GM19397 (cell line): ENCODE measurements at regions not wholly inside any gene's neighbourhood (a gene's known extent, or its start where the extent isn't known, plus 50 kb on each side); places are given as distances from the start of the nearest gene placed in this dataset.

Experiments used
- ATAC-seq: cut with Tn5 transposase; IDR thresholded peaks from one replicate; pipeline ENCODE4 v1.9.1; 2021; ENCODE audit warnings: mild to moderate bottlenecking, moderate library complexity; ENCODE audit not compliant: unreplicated experiment

- no peak for ATAC-seq
Measured at GRCh38 chr1:200319148-200319547, 90.7 kb downstream of the ZNF281 start.

- ATAC-seq, result no peak
Measured at GRCh38 chr1:200317236-200317635, 92.6 kb downstream of the ZNF281 start.

GRCh38 chr1:200316148-200316803, 93.6 kb downstream of the ZNF281 start:
- ATAC-seq, result no peak

GRCh38 chr1:200314085-200314750, 95.6 kb downstream of the ZNF281 start:
- no peak for ATAC-seq

- no peak for ATAC-seq
Measured at GRCh38 chr1:200311256-200311655, 98.6 kb downstream of the ZNF281 start.

DNA sequence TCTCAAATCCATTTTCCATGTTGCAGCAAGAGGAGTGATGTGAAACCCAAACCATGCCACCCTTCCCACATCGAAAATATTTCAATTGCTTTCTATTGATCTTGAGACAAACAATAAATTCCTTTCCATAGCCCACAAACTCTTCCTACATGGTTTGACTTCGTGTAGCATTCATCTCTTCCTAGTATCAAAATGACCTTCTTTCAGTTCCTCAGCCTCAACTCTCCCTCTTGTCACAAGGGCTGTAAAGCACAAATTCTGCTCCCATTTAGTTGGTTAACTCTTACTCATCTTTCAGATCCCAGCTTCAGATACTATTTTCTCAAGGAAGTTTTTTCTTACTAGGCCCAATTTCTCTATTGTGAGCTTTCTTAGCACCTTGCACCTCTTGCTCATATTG, 99.0 kb downstream of the ZNF281 start:
- ATAC-seq, result no peak

- no peak for ATAC-seq
Measured at GRCh38 chr1:200307755-200308066, 102.1 kb downstream of the ZNF281 start.

DNA sequence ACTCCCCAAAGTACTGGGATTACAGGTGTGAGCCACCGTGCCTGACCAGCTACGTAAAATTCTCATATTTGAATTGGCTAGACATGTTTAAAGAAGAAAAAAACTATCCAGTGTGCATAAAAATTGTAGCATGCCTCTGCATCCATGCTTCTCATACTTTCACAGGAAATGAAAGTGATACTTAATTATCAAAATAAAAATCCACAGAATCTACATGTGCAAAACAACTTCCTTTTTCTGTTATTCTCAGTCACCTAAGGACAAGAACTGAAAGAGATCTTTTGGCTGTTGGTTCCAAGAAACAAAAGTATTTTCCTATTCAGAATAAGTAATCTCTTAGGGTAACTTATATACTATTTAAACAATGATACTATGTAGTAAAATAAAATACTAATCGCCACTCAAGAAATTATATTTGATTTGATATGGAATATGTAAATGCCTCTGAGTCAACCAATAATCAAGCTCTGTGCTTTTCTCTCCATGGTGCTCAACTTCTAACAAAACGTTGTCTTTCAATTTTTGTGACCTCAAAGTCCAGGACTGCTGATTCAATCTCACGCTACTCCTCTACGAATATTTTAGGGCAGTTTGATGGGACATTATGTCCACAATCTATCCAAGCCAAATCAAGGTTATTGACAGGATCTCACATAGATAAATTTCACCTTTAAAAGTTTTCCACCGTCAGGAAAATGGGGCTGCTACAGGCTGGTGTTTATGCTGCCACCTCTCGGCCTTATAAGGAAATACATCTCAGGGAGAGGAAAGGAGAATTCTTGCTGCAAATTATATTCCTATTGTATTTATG, 102.7 kb downstream of the ZNF281 start:
- ATAC-seq, result no peak

DNA sequence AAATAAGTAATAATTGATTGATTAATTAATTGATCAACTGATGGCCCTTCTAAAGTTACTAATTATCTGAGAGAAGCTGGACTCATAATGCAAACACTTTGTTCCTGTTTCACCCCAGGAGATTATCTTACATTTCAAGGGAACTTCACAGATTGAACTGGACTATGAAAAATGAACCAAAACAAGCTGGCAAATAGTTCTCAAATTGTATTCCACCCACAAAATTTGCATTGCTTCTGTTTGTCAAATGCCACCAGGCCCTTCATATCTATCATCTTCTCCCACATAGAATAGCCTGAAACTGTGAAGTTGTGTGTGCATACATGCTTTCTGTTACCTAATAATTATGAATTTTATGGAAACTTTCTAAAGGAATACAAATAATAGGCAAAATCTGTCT, 104.0 kb downstream of the ZNF281 start:
- no peak for ATAC-seq

DNA sequence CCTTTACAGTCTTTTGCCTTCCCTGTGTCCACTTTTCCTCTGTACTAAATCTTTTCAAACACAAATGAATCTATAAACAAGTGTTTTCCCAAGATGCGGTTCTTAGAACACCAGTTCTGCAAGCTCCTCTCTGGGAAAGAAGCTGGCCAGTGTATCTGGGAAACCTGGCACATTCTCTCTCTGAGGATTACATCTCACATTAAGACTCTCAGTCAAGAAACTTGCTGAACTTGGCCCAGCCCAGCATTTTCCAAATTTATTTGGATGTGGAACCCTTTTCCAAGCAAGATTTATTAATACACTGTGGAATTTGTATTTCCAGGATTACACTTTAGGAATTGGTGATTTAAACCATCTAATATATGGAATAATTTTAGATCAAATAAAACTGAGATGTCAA, 105.7 kb downstream of the ZNF281 start:
- no peak for ATAC-seq

GRCh38 chr1:200302921-200303290, 106.9 kb downstream of the ZNF281 start:
- ATAC-seq, result no peak

GRCh38 chr1:200302192-200302920, 107.5 kb downstream of the ZNF281 start:
- peak; percentile 61 for ATAC-seq

DNA sequence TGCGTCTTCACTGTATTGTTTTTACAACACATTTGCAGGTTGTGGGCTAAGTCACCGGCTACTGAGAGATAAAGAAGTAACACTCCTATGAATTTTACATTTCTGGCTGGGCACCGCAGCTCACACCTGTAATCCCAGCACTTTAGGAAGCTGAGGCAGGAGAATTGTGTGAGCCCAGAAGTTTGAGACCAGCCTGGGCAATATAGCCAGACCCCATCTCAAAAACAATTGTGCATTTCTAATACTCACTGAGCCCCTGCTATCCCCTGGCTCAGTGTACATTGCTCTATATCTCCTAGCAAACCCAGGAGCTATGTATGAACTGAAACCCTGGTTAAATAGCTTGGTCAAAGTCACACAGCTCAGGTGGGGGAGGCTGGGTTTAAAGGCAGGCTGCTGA, 108.7 kb downstream of the ZNF281 start:
- ATAC-seq, result no peak

DNA sequence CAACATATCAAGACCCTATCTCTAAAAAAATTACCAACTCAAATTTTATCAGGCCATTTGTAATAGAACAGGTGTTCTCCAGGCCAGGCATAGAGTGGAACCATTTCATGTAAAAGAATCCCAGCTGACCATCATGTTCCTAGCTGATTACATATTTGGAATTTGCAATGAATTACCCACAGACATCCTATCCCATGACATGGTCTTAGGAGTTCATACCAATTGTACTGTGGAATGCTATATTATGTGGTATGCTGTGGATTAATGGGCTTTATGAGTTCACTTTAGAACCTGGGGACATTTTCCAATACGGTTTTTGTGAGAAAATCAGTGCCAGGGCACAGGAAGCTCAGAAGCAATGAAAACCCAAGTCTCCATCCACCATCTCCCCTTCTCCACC, 110.3 kb downstream of the ZNF281 start:
- ATAC-seq, result no peak

DNA sequence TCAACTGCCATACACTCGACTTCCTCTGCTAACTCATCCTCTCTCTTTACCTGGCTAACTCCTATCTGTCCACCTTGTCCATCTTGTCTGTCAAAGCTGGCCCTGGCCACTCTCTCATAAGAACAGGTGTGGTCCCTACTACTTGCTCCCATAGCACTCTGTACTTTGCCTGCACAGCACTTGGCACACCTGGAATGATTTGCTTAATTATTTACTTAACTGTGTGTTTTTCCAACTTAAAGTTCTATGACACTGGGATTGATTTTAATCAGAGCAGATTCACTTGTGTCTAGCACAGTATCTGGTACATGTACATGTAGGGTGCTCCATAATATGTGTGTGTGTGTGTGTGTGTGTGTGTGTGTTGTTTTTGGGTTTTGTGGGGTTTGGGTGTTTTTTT, 111.6 kb downstream of the ZNF281 start:
- ATAC-seq, result no peak

DNA sequence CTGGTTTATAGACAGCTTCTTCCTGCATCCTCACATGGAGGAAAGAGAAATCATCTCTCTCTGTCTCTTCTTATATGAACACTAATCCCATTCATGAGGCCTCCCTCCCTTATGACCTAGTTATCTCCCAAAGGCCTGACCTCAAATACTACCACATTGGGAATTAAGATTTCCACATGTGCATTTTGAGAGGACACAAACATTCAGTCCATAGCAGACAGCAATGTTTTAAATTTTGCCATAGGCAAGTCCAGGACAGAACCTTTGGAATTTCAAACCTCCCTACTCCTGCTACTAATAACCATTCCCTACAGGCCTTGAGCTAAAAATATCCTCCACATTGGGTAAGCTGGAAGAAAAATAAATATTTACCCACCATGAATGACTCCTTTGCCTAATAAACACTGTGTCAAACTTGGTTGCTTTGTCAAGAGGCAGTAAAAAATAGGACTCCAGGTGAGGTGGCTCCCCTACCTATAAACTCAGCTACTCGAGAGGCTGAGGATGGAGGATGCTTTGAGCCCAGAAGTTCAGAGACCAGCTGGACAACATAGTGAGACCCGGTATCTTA, 113.7 kb downstream of the ZNF281 start:
- no peak for ATAC-seq

GRCh38 chr1:200294241-200294640, 115.6 kb downstream of the ZNF281 start:
- ATAC-seq, result no peak

DNA sequence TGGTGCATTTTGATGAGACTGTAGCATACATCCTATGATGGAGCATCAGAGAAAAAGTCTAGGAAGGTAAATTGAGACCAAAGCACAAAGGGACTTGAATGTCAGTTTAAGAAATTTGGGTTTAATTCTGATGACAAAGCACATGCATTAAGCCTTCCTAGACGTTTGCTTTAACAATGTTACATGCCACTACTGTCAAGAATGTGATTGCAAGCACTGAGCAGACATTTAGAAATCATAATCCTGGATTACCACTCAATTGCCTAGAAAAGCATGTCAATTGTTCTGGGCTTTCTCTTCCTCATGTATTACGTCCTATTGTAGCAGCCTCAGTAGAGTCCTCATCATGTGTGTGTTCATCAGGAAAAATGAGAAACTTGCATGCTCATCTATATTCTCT, 117.1 kb downstream of the ZNF281 start:
- ATAC-seq, result no peak

- no peak for ATAC-seq
Measured at GRCh38 chr1:200291106-200291505, 118.7 kb downstream of the ZNF281 start.

- ATAC-seq, result no peak
Measured at GRCh38 chr1:200290010-200290685, 119.7 kb downstream of the ZNF281 start.

DNA sequence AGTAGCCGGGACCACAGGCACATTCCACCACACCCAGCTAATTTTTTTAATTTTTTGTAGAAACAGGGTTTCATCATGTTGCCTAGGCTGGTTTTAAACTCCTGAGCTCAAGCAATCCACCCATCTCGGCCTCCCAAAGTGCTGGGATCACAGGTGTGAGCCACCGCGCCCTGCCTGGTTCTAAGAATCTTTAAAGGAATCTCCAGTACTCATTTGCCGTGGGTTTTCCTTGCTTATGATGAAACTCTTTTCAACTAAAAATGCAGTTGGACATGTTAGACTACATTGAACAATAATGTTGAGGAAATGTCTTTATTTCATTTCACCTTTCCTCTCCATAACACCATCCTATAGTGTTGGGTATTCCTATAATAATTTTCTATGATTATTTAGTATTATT, 121.6 kb downstream of the ZNF281 start:
- no peak for ATAC-seq
